ENCODE measurements at regions not wholly inside any gene's neighbourhood (a gene's known extent, or its start where the extent isn't known, plus 50 kb on each side); places are given as distances from the start of the nearest gene placed in this dataset.

GRCh38 chr12:98402091-98402490, 113.3 kb upstream of the TMPO start:
- no peak for DNase-seq (ENCODE audit: low read depth)

DNA sequence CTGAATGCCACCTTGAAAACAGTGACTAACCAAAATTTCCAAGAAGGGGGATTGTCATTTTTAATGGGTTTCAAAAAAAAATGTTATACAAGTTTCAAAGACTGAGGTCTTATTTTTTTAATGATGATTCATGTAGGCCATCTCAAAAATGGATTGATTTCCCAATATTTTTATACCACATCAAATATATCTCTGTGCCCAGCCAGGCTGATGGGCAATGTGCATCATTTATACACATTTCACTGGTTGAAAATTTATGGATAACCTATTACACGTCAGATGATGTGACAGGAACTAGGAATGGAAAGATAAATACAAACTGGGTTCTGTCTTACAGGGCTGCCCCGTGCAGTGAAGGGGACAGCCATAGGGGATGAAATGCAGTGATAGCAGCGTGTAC, 112.7 kb upstream of the TMPO start:
- no peak for DNase-seq (ENCODE audit: low read depth)

DNA sequence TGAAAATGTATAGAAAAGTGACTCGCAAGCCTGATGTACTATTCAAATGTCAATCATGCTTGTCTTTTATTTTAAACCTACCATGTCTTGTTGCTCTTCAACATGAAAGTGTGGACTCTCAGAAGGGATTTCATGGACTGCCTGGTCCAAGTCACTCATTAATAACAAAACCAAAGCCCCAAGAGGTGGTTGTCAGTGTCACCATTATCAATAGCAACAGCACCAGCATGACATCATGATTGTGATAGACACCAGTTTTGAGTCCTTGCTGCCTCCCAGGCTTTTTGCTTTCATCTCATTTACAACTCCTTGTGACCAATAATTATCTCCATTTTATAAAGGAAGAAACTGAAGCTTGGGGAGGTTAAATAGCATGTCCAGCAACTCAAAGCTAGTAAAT, 112.0 kb upstream of the TMPO start:
- DNase-seq (ENCODE audit: low read depth), result no peak

DNA sequence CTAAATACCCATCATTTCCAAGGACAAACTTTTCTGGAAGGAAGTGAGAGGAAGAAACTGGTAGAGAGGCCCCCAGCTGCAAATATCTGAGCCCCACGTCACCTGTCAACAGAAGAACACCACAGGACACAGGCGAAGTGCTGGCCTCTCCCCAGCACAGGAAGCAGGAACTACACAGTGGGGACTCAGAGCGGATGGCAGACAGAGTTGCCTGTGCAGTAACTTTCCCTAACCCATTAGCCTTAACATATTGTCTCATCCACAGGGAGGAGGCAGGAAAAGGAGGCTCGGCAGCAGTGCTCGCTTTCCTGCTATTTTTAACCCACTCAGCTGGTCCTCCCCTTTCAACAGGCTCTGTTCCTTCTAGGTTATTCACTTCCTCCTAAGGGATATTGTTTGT, 111.5 kb upstream of the TMPO start:
- no peak for DNase-seq (ENCODE audit: low read depth)

- DNase-seq (ENCODE audit: low read depth), result no peak
Measured at GRCh38 chr12:98405805-98406366, 109.5 kb upstream of the TMPO start.

DNA sequence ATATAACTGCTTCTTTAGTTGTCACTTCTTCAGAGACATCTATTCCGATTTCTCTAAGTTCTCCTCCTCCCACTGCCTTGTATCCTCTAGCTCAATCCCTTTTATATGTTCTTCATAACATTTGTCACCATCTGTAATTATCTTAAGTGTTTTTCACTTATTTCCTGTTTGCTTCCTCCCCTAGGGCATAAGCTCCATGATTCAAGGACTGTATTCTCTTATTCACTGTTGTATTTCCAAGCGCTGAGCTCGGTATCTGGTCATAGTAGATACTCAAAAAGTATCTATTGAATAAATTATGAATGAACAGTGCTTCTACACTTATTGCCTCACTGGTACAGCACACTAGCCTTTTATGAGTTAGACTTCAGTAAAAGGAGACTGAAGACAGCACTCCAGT, 109.0 kb upstream of the TMPO start:
- DNase-seq (ENCODE audit: low read depth), result no peak

DNA sequence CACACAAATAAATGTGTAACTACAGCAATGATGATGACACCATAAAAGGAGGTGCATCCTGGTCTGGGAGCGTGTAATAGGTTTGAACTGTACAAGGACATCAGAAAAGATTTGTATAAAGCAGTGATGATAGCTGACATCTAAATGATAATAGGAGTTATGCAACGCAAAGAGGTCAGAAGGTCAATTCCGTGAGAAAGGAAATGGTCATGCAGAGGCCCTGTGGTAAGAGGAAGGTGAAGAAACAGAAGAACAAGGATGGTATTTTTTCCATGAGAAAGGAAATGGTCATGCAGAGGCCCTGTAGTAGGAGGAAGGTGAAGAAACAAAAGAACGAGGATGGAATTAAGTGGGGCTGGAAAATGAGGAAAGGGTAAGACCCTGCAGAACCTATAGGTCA, 106.7 kb upstream of the TMPO start:
- no peak for DNase-seq (ENCODE audit: low read depth)

GRCh38 chr12:98409548-98409947, 105.8 kb upstream of the TMPO start:
- DNase-seq (ENCODE audit: low read depth), result no peak

- no peak for DNase-seq (ENCODE audit: low read depth)
Measured at GRCh38 chr12:98410356-98410755, 105.0 kb upstream of the TMPO start.

- DNase-seq (ENCODE audit: low read depth), result no peak
Measured at GRCh38 chr12:98416845-98417244, 98.5 kb upstream of the TMPO start.

- no peak for DNase-seq (ENCODE audit: low read depth)
Measured at GRCh38 chr12:98417266-98417665, 98.1 kb upstream of the TMPO start.

- DNase-seq (ENCODE audit: low read depth), result peak; percentile 81
Measured at GRCh38 chr12:98418357-98419075, 96.9 kb upstream of the TMPO start.

- no peak for DNase-seq (ENCODE audit: low read depth)
Measured at GRCh38 chr12:98419081-98419794, 96.2 kb upstream of the TMPO start.

GRCh38 chr12:98419795-98420404, 95.5 kb upstream of the TMPO start:
- no peak for DNase-seq (ENCODE audit: low read depth)

DNA sequence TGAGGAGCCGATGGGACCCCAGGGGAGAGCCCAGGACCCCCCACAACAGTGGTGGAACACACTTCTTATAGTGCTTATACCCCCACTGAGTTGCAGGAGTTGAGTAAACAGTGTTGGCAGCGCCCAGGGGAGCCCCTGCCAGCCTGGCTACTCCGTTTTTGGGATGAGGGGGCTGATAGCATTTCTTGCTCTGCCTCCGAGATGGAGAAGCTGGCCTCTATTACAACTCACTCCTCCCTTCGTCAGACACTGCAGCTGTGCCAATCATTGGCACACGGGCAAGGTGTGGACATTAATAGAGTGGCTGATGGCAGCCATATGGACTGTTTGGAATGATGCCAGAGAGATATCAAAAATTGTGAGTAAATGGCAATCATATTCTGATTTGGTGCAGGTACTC, 94.9 kb upstream of the TMPO start:
- no peak for DNase-seq (ENCODE audit: low read depth)

DNA sequence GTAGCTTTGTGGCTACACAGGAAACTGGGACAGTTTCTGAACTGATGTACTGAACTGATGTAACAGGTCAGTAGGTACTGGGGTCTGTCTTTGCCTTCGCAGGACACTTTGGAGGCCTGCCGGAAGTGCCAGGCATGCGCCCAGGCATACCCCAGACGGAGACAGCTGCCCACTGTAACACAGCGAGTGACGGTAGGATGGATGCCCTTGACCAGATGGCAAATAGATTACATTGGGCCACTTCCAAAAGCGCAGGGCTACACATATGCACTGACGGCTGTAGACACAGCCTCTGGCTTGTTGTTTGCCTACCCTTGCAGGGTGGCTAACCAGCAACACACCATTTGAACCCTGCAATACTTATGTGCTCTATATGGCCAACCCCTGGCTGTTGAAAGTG, 94.1 kb upstream of the TMPO start:
- no peak for DNase-seq (ENCODE audit: low read depth)

DNA sequence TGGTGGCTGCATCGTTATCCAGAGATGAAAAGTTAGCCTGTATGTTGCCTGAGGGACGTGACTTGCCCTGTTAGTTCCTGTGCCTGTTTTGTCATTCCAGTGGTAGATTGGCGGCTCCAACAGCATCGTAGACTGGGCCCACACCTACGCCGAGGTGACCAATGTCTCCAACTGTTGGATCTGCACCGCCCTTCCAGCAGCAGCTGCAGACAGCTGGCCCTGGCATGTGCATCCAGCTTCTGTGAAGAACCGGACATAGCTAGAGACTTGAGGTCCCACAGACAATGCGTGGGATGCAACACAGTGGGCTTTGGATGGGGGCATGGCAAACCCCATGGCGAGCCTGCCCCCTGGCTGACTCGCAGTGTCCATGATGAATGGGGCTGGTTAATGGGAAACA, 93.0 kb upstream of the TMPO start:
- DNase-seq (ENCODE audit: low read depth), result no peak

GRCh38 chr12:98422812-98423211, 92.6 kb upstream of the TMPO start:
- no peak for DNase-seq (ENCODE audit: low read depth)

DNA sequence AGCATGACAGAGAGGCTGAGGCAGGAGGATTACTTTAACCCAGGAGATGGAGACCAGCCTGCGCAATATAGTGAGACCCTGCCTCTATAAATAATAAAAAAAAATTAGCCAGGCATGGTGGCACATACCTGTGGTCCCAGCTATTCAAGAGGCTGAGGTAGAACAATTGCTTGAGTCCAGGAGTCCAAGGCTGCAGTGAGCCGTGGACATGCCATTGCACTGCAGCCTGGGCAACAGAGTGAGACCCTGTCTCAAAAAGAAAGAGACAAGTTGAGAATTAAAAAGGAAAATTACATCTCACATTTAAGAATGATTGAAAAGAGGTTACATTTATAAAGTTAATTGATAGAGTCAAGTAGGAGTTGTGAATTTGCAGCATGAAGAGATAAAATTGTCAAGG, 91.4 kb upstream of the TMPO start:
- no peak for DNase-seq (ENCODE audit: low read depth)

- DNase-seq (ENCODE audit: low read depth), result peak; percentile 70
Measured at GRCh38 chr12:98424726-98425401, 90.5 kb upstream of the TMPO start.

DNA sequence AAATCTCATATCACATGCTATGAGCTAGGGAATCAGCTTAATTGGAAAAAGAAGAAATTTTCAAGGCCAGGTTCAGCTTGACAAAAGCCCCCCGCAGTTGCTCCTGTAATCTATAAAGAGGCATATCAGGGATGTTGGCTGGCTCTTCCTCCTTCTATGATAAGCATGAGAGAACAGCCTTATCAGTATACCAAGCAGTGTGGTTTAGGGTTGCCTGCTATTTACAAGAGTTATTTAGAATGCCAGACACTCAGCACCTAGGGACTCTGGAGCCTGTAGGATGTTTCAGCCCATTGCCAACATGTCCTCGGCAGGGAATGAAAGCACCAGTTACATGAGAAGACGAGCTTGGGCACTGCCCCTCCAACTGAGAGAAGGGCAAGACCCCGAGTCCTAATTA, 89.5 kb upstream of the TMPO start:
- DNase-seq (ENCODE audit: low read depth), result no peak

DNA sequence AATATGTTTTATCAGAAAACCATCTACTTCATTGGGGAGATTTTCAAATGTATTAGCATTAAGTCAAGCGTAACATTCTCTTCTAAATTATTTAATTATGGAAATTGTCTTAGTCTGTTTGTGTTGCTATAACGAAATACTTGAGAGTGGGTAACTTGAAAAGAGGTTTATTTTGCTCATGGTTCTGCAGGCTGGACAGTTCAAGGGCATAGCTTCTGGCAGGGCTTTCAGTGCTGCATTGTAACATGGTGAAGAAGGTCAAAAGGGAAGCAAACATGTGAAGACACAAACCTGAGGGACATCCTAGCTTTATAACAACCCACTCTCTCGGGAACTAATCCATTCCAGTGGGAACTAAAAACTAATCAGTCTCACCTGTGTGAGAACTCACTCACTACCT, 84.3 kb upstream of the TMPO start:
- DNase-seq (ENCODE audit: low read depth), result no peak

DNA sequence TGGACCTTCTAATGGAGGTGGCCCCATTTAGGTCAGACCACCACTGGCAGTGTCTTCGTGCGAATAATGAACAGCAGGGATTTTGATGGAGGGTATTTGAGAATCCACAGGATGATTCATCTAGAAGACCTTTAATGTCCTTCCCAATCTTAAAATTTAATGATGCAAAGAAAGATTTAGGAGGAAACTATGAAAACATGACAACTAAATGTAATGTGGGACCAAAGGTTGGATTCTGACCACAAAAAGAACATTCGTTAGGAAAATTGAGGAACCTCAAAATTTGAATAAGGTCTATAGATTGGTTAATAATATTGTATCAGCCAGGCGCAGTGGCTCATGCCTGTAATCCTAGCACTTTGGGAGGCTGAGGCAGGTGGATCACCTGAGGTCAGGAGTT, 78.2 kb upstream of the TMPO start:
- DNase-seq (ENCODE audit: low read depth), result no peak

Measured in HS-5 (cell line).